ENCODE measurements at regions not wholly inside any gene's neighbourhood (a gene's known extent, or its start where the extent isn't known, plus 50 kb on each side); places are given as distances from the start of the nearest gene placed in this dataset.
A peak's percentile ranks its signal among the peaks of the same experiment; 100 is the strongest.

DNA sequence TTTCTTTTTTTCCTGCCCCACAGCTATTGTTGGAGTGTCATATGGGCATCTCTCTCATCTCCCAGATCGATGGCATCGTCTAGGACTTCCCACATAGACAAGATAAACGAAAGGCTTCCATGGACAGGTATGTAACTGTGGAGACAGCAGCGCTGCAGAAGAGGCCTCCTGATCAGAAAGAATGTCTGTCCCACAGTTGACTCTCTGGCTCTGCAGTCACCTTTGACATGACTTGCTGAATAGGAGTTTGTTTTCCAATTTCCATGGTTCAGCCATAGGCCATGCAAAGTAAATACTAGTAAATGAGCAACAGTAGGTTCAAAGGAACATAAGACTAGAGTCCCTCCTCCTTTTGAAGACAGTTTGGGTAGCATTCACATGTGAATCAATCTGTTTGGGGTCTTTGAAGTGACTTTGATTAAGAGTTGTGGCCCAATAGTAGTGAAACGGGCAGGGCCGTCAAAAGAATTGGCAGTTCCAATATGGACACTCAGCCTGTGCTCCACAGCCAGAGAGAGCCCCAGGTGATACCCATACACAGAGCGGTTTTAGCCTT lies 134.7 kb upstream of the IFNGR1 start:
- DNase-seq (ENCODE audit: low spot score), result no peak

GRCh38 chr6:137353346-137353745 lies 134.2 kb upstream of the IFNGR1 start:
- DNase-seq (ENCODE audit: low spot score), result no peak

GRCh38 chr6:137352859-137353258 lies 133.7 kb upstream of the IFNGR1 start:
- DNase-seq (ENCODE audit: low spot score), result no peak

GRCh38 chr6:137351890-137352289 lies 132.7 kb upstream of the IFNGR1 start:
- no peak for DNase-seq (ENCODE audit: low spot score)

DNA sequence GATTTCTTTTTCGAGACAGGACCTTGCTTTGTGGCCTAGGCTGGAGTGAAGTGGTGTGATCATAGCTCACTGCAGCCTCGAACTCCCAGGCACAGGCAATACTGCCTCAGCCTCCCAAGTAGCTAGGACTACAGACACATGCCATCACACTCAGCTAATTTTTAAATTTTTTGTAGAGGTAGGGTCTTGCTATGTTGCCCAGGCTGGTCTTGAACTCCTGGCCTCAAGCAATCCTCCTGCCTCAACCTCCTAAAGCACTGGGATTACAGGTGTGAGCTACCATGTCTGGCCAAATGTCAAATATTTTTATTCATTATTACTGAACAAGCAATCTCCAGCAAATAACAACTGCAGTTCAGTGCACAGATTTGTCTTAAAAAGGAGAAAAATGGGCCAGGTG lies 131.7 kb upstream of the IFNGR1 start:
- no peak for DNase-seq (ENCODE audit: low spot score)

- no peak for DNase-seq (ENCODE audit: low spot score)
Measured at GRCh38 chr6:137349856-137350830, 131.0 kb upstream of the IFNGR1 start.

DNA sequence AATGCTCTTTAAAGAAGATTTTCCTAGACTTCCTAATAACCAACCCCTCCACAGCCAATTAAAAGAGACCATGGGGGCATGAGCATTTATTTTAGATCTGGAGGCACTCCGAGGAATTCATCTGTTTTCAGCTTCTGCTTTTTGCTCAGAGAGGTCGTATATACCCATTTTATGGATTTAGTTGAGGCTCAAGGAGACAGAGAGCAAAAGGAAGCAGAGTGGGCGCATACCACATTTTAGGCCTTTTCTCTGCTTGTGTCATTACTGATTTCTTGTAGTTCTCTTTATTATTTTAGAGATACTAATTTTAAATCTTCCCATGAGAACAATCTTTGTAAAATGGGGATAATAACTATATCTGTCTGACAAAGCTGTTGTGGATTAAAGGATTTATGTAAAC lies 129.6 kb upstream of the IFNGR1 start:
- DNase-seq (ENCODE audit: low spot score), result no peak

DNA sequence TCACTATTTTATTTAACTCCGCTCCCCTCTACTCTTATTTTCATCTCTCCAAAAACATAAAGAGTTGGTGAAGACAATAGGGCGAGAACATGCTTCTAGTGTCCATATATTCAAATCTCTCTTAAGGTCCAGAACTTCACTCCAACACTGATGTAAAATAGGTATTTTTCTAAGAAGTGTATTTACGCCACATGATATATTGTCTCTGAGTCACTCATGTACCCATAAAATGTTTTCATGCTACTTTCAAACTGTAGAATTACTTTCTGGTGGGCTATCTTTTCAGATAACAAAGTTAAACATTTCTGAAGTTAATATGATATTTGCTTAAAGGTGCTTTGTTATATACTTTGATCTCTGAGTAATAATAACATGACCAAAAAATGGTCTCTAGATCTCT lies 124.1 kb upstream of the IFNGR1 start:
- DNase-seq (ENCODE audit: low spot score), result no peak

GRCh38 chr6:137342607-137343190 lies 123.5 kb upstream of the IFNGR1 start:
- DNase-seq (ENCODE audit: low spot score), result no peak

GRCh38 chr6:137341681-137342195 lies 122.6 kb upstream of the IFNGR1 start:
- peak; percentile 75 for DNase-seq (ENCODE audit: low spot score)

DNA sequence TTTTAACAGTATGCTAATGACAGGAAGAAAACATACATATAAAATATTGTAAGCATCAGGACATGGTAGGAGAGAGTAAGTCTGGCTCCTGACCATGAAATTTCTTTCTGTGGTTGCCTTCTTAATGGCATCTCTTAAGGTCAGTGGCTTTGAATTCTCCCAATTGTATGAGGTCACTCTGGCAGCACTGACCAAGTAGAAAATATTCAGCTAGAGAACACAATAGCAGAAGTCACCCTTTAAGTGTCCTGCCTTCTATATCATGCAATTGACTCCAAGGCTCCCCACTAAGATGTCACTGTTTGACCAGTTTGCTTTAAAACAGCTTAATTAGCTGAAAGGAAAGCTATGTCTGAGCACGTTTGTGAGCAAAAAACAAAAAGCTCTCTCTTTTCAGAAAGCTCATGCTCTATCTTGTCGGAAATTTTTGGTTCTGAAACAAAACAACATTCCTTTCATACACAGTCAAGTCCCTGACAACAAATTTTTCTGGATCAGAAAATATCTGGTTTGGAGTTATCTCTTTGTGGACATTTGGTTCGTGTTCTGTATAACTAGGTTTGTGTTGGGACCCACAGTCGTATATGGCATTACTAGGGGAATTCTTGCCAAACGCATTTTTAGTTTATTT lies 120.9 kb upstream of the IFNGR1 start:
- DNase-seq (ENCODE audit: low spot score), result no peak

DNA sequence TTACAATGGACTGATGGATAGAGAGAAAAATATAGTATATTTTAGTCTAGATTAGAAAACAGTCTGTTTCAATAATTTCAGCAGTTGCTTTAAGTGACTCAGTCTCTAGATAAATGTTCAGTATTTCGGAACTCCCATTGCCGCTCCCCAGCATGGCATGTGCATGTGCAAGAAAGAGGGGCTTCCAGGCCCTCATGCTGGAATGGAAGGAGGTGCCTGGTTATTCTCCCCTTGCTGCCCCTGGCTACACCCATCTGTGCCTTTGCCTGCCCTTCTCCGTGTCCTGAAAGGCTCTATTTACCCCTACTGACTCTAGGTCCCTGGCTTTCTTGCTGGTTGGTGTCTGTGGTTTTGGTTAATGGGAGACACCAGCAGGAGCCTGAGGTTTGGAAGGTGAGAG lies 115.7 kb upstream of the IFNGR1 start:
- no peak for DNase-seq (ENCODE audit: low spot score)

DNA sequence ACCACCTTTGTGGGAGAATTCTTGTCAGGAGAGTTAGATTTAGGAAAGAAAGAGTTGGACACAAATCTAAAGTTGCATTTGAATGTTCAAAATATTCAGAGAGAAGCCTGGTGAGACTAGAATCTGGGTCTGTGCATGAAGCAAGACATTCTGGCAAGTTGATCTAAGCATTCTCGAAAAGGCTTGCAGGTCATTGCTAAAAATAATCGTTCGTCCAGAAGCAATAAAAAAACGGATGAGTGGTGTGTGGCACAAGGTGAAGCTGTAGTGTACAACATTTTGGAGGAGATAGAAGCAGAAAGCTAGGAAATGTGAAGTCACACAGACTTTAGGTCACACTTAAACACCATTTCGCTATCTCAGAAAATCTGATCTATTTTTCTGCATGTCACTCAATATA lies 114.9 kb upstream of the IFNGR1 start:
- DNase-seq (ENCODE audit: low spot score), result no peak

- DNase-seq (ENCODE audit: low spot score), result no peak
Measured at GRCh38 chr6:137332637-137333280, 113.6 kb upstream of the IFNGR1 start.

GRCh38 chr6:137323860-137324259 lies 104.7 kb upstream of the IFNGR1 start:
- no peak for DNase-seq (ENCODE audit: low spot score)

- DNase-seq (ENCODE audit: low spot score), result no peak
Measured at GRCh38 chr6:137320271-137320670, 101.1 kb upstream of the IFNGR1 start.

DNA sequence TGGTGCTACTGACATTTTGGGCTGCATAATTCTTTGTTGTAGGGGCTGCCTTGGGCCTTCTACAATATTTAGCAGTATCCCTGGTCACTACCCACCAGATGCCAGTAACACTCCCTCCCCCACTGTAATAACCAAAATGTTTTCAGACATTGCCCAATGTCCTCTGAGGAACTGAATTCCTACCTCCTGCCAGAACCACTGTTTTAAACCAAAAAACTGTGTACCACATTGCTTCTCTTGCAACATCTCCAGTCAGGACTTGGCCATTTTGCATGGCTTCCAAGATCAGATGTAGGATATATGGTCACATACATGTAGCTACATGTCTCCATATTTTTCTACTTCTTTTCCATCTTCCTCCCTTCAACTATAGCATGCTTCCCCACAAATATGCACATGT lies 97.4 kb upstream of the IFNGR1 start:
- DNase-seq (ENCODE audit: low spot score), result no peak

DNA sequence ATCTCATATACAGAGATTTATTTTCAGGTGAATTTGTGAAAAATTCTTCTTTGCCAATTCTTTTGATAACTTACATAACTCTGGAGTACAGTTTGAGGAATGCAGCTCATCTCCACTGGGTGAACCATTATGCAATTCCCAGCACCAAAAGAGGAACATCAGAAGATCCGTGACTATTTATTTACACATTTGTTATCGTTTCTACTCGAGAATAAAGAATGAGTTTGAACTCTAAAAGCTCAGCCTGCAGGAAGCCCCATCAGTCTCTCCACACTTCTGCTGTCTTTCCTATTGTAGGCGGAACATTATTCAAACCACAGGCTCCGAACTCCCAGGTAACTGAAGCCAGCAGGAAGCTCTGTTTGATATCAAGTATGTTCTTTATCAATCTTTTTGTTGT lies 95.9 kb upstream of the IFNGR1 start:
- DNase-seq (ENCODE audit: low spot score), result no peak

DNA sequence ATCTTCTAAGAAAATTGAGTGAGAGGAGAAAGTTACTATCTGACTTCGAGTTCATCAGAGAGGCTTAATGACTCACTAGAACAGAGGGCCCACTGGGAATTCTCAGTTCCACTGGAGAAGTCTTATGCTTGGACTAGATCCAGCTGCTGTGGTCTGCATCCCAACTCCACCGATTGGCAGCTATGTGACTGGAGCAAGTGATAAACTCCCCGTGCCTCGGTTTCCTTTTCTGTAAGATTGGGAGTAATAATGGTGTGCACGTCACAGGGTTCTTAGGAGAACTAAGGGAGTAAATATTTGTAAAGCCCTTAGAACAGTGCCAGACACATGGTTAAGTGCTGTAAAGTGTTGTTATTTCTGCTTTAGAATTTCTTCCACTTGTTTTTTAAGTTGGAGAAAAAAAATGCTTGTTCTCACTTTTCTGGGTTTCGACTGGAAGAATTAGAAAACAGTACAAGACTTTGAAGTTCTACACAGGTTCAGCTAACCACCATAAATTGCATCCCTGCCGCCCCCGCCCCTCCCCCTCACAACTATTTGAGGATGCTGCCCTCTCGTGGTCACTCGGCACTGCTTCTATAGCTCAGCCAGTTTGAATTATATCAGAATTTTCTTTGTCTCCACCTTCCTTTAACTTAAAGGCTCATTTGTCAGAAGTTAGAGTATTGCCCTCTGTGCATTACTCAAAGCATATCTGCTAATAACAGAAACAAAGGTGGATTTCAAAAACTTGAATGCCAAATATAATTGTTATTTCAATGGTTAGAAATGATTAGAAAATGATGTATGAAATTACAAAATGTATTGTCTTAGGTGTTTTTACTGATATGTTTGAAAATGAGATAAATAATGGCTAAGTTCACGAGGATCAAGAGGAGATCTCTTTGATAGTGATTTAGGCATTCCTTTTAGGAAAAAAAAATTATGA lies 95.0 kb upstream of the IFNGR1 start:
- peak; percentile 67 for DNase-seq (ENCODE audit: low spot score)

- DNase-seq (ENCODE audit: low spot score), result no peak
Measured at GRCh38 chr6:137313211-137313610, 94.0 kb upstream of the IFNGR1 start.

DNA sequence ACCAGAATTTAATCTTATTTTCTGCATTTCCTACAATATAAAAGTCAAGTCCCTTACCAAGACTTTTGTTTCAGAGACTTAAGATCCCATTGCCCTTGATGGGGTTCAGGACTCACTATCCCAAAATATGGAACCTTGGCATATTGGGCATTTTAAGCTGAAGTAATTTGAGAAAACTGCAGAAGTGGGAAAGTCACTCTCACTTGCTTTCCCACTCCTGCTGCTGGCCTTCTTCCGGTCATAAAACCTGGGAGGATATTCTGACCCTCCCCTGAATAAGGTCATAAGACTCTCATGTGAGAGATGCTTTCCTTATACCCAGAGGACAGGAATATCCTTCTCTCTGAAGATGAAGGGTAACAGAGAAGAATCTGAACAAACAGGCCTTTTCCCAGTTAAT lies 92.8 kb upstream of the IFNGR1 start:
- no peak for DNase-seq (ENCODE audit: low spot score)

All from CD4-positive, alpha-beta T cell treated with Interleukin-2 at 100 ng/mL for 4 hours (primary cell).